OCI-LY7 (cell line): ENCODE measurements at regions not wholly inside any gene's neighbourhood (a gene's known extent, or its start where the extent isn't known, plus 50 kb on each side); places are given as distances from the start of the nearest gene placed in this dataset.

Experiments used
- BruUV-seq: library from RNA; stranded (reverse); fragments of 400-500 nt; replicated peaks from 2 replicates; lab custom pipeline; 2021; lab: Mats Ljungman, UMichigan
- CTCF ChIA-PET: fragments of 300-600 bp; sonication (Branson Sonifier 250); formaldehyde crosslinking; loops from one replicate; lab custom pipeline; 2022; ENCODE audit warnings: antibody characterized with exemption; ENCODE audit not compliant: unreplicated experiment; lab: Charles Lee
- POLR2A ChIA-PET: fragments of 300-600 bp; sonication (Branson Sonifier 250); formaldehyde crosslinking; loops from one replicate; lab custom pipeline; 2022; ENCODE audit warnings: antibody characterized with exemption; lab: Charles Lee
- DNase-seq: peaks from one replicate; pipeline ENCODE4 v3.0.0-alpha.2; 2015; ENCODE audit warnings: low spot score
- H2AFZ ChIP-seq: fragments of 200-600 bp; sonication (generic), shearing (Covaris generic); 2 replicates; pipeline ENCODE4 v1.6.1; 2014; ENCODE audit warnings: mild to moderate bottlenecking, antibody characterized with exemption, low read length, moderate library complexity
- H3K27ac ChIP-seq: fragments of 200-600 bp; sonication (generic); 2 replicates; pipeline ENCODE4 v1.5.1; 2014; ENCODE audit warnings: mixed run types, low read depth, mild to moderate bottlenecking, moderate library complexity, low read length, inconsistent platforms; ENCODE audit not compliant: poor library complexity, severe bottlenecking
- H3K36me3 ChIP-seq: fragments of 200-600 bp; sonication (generic); 2 replicates; pipeline ENCODE4 v1.6.1; 2014; ENCODE audit warnings: mild to moderate bottlenecking, antibody characterized with exemption, low read length, moderate library complexity, mixed read lengths; ENCODE audit not compliant: insufficient read depth
- H3K4me1 ChIP-seq: fragments of 200-600 bp; sonication (generic); 2 replicates; pipeline ENCODE4 v1.5.1; 2014; ENCODE audit warnings: mild to moderate bottlenecking, low read length; ENCODE audit not compliant: insufficient read depth, poor library complexity, severe bottlenecking
- H3K4me2 ChIP-seq: fragments of 200-600 bp; sonication (generic); 2 replicates; pipeline ENCODE4 v1.6.1; 2014; ENCODE audit warnings: mild to moderate bottlenecking, low read length
- H3K4me3 ChIP-seq: fragments of 200-600 bp; sonication (generic); 2 replicates; pipeline ENCODE4 v1.5.1; 2014; ENCODE audit warnings: mild to moderate bottlenecking, low read depth, low read length; ENCODE audit not compliant: poor library complexity, severe bottlenecking
- H3K79me2 ChIP-seq: fragments of 200-600 bp; sonication (generic); 2 replicates; pipeline ENCODE4 v1.6.1; 2016; ENCODE audit warnings: low read depth, mild to moderate bottlenecking, low read length, moderate library complexity, mixed read lengths; ENCODE audit not compliant: insufficient read depth
- H3K9me2 ChIP-seq: fragments of 200-600 bp; sonication (generic); 2 replicates; pipeline ENCODE4 v1.6.1; 2016; ENCODE audit warnings: mild to moderate bottlenecking, low read length, mixed read lengths; ENCODE audit not compliant: insufficient read depth
- H3K9me3 ChIP-seq: fragments of 200-600 bp; sonication (generic); 2 replicates; pipeline ENCODE4 v1.6.1; 2014; ENCODE audit warnings: mild to moderate bottlenecking, mixed run types, low read length, mixed read lengths
- H4K20me1 ChIP-seq: fragments of 200-600 bp; sonication (generic); 2 replicates; pipeline ENCODE4 v1.6.1; 2014; ENCODE audit warnings: mild to moderate bottlenecking, antibody characterized with exemption, low read length, moderate library complexity, mixed read lengths; ENCODE audit not compliant: insufficient read depth
- CTCF ChIP-seq: fragments of 200-600 bp; sonication (generic); conservative IDR thresholded peaks from 2 replicates; pipeline ENCODE4 v1.5.1; 2014; ENCODE audit warnings: mild to moderate bottlenecking, antibody characterized with exemption, low read length, moderate library complexity, mixed read lengths
- EZH2phosphoT487 ChIP-seq: fragments of 200-600 bp; sonication (generic); IDR thresholded peaks from 2 replicates; pipeline ENCODE4 v1.6.1; 2018; ENCODE audit warnings: low read depth, borderline replicate concordance, mild to moderate bottlenecking, mixed run types, antibody characterized with exemption, low read length, moderate library complexity, mixed read lengths
- intact Hi-C: fragments of 100-400 bp; cut with micrococcal nuclease; formaldehyde crosslinking; loops from one replicate; pipeline ENCODE4 v1.10.0; 2022; ENCODE audit not compliant: unreplicated experiment

GRCh38 chr15:94855409-94856266 lies 624.3 kb downstream of the MCTP2 start:
- POLR2A ChIA-PET, result no interaction called here
- TF ChIP-seq EZH2phosphoT487 (no peak), CTCF (no peak)
- Histone ChIP-seq H3K9me2 (no peaks in the 10 kb centered on the region), H2AFZ (no peak overlapping the region), H3K27ac (no peak overlapping the region), H3K4me1 (no peaks in the 10 kb centered on the region), H3K36me3 (no peaks in the 10 kb centered on the region), H3K9me3 (no peaks in the 10 kb centered on the region), H3K4me2 (no peak overlapping the region), H3K4me3 (no peak overlapping the region), H4K20me1 (no peaks in the 10 kb centered on the region), H3K79me2 (no peaks in the 10 kb centered on the region)
- intact Hi-C loops, result no loop called here
- no TSS peak for BruUV-seq
- DNase-seq, result no peak
- CTCF ChIA-PET, result no interaction called here

GRCh38 chr15:94856267-94856854 lies 625.0 kb downstream of the MCTP2 start:
- H3K9me3 ChIP-seq, result no peaks in the 10 kb centered on the region
- POLR2A ChIA-PET, result interaction anchor here (0.6 kb wide), 1 partner anchor 135 kb away, joined by 3 read pairs; no protein-coding TSS in a partner anchor
- BruUV-seq, result no TSS peak
- no peaks in the 10 kb centered on the region for H3K4me1 ChIP-seq
- no peaks in the 10 kb centered on the region for H3K36me3 ChIP-seq
- H3K4me2 ChIP-seq, result no peak overlapping the region
- H3K4me3 ChIP-seq, result no peak overlapping the region
- CTCF ChIA-PET, result no interaction called here
- H4K20me1 ChIP-seq, result no peaks in the 10 kb centered on the region
- no peak for DNase-seq
- TF ChIP-seq EZH2phosphoT487, result no peak
- TF ChIP-seq CTCF, result no peak
- intact Hi-C loops, result no loop called here
- H3K79me2 ChIP-seq, result no peaks in the 10 kb centered on the region
- H2AFZ ChIP-seq, result no peak overlapping the region
- no peak overlapping the region for H3K27ac ChIP-seq
- no peaks in the 10 kb centered on the region for H3K9me2 ChIP-seq

GRCh38 chr15:94857466-94857865 lies 626.1 kb downstream of the MCTP2 start:
- ChIA-PET CTCF (no interaction called here), POLR2A (no interaction called here)
- no peak overlapping the region for H3K27ac ChIP-seq
- DNase-seq, result no peak
- H3K4me2 ChIP-seq, result no peak overlapping the region
- H3K79me2 ChIP-seq, result no peaks in the 10 kb centered on the region
- H2AFZ ChIP-seq, result no peak overlapping the region
- H3K4me1 ChIP-seq, result no peaks in the 10 kb centered on the region
- H3K9me2 ChIP-seq, result no peaks in the 10 kb centered on the region
- H4K20me1 ChIP-seq, result no peaks in the 10 kb centered on the region
- H3K4me3 ChIP-seq, result no peak overlapping the region
- H3K9me3 ChIP-seq, result no peaks in the 10 kb centered on the region
- BruUV-seq, result no TSS peak
- no peak for TF ChIP-seq CTCF
- TF ChIP-seq EZH2phosphoT487, result no peak
- intact Hi-C loops, result no loop called here
- no peaks in the 10 kb centered on the region for H3K36me3 ChIP-seq
